ENCODE measurements at regions not wholly inside any gene's neighbourhood (a gene's known extent, or its start where the extent isn't known, plus 50 kb on each side); places are given as distances from the start of the nearest gene placed in this dataset.

DNA sequence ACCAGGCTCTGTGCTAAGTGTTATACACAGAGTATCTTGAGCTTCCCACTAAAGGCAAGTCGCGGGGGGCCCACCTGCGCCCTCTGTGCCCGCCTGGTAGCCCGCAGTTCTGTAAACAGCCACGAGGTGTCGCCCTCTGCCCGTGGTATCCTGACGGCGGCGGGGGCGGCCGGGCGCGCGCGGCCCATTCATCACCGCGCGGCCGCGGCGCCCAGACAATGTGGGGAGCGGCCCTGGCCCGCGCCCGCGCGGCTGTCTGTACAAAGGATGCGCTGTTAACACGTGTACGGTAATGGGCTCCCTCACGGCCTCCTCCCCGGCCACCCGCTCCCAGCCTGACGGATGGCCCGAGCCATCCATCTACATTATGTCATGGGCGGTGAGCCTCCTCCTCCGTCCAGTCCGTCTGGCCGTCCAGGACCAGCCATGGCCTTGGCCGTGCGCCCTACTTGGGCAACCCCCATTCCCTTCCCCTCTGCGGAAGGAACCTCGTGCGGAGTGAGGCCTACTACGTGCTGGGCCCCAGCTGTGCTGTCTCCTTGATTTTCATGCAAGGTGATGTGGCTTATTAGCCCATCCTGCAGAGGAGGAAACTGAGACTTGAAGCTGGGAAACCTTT lies 99.4 kb downstream of the MIAT start:
- DNase-seq (ENCODE audit: low spot score) = peak; percentile 64
- Histone ChIP-seq H3K36me3 (no peaks in the 10 kb centered on the region), H3K9me3 (no peaks in the 10 kb centered on the region), H3K4me3 (peak overlapping the region in 1 of 2 donors; percentile 38), H3K27ac (no peak overlapping the region), H3K4me1 (peaks cover 0 to 4% of the 10 kb centered on the region in 2 donors), H3K27me3 (no peaks in the 10 kb centered on the region)
- TF ChIP-seq, protein P1, sequence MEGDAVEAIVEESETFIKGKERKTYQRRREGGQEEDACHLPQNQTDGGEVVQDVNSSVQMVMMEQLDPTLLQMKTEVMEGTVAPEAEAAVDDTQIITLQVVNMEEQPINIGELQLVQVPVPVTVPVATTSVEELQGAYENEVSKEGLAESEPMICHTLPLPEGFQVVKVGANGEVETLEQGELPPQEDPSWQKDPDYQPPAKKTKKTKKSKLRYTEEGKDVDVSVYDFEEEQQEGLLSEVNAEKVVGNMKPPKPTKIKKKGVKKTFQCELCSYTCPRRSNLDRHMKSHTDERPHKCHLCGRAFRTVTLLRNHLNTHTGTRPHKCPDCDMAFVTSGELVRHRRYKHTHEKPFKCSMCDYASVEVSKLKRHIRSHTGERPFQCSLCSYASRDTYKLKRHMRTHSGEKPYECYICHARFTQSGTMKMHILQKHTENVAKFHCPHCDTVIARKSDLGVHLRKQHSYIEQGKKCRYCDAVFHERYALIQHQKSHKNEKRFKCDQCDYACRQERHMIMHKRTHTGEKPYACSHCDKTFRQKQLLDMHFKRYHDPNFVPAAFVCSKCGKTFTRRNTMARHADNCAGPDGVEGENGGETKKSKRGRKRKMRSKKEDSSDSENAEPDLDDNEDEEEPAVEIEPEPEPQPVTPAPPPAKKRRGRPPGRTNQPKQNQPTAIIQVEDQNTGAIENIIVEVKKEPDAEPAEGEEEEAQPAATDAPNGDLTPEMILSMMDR (IDR thresholded peaks at IDR 0.05) = peak; percentile 96 to 99

- TF ChIP-seq, protein P1 (IDR thresholded peaks at IDR 0.05) = no peak
- Histone ChIP-seq H3K36me3 (no peaks in the 10 kb centered on the region), H3K9me3 (no peaks in the 10 kb centered on the region), H3K4me3 (no peak overlapping the region), H3K27me3 (no peaks in the 10 kb centered on the region), H3K4me1 (peaks cover 0 to 4% of the 10 kb centered on the region in 2 donors), H3K27ac (no peak overlapping the region)
- no peak for DNase-seq (ENCODE audit: low spot score)
These were observed 100.1 kb downstream of the MIAT start for GRCh38 chr22:26757496-26757895.

- Histone ChIP-seq H3K36me3 (no peaks in the 10 kb centered on the region), H3K4me1 (no peaks in the 10 kb centered on the region), H3K27me3 (no peaks in the 10 kb centered on the region), H3K9me3 (peaks cover 0 to 7% of the 10 kb centered on the region in 2 donors), H3K4me3 (no peak overlapping the region), H3K27ac (no peak overlapping the region)
- TF ChIP-seq, protein P1 (IDR thresholded peaks at IDR 0.05) = no peak
- no peak for DNase-seq (ENCODE audit: low spot score)
These were observed 105.4 kb downstream of the MIAT start for GRCh38 chr22:26762503-26763472.

DNA sequence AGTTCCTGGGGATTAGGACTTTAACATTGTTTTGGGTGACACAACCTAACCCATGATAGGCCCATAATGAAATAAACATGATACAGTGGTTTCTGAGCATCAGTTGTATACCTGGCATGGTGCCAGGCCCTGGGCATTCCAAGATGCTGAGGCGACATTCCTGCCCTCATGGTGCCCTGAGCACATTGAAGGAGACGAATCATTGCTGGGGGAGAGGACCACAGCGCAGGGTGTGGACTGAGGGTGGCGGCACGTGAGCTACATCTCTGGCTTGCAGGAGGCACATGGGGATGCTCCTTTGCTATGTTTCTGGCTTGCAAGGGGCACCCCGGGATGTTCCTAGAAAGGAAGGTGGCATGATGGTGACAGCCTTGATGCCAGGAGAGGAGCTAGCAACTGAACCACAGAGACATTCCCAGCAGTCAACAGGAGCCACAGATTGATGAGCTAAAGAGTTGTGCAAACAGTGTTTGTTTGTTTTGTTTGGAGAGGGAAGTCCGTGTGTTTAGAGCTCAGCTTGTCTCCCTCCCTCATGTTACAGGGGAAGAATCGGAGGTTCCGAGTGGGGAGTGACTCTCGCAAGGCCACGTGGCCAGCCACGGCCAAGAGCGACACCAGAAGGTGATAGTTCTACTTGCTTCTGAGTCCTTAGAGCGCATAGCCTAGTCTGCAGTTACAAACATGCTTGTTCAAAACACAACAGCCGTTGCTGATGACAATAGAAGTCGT lies 106.4 kb downstream of the MIAT start:
- TF ChIP-seq, protein P1 (IDR thresholded peaks at IDR 0.05) = no peak
- no peak for DNase-seq (ENCODE audit: low spot score)
- Histone ChIP-seq H3K4me3 (no peak overlapping the region), H3K27ac (no peak overlapping the region), H3K4me1 (no peaks in the 10 kb centered on the region), H3K27me3 (no peaks in the 10 kb centered on the region), H3K36me3 (no peaks in the 10 kb centered on the region), H3K9me3 (peaks cover 0 to 7% of the 10 kb centered on the region in 2 donors)

- Histone ChIP-seq H3K27me3 (no peaks in the 10 kb centered on the region), H3K4me3 (no peak overlapping the region), H3K9me3 (peaks cover 0 to 7% of the 10 kb centered on the region in 2 donors), H3K4me1 (no peaks in the 10 kb centered on the region), H3K36me3 (no peaks in the 10 kb centered on the region), H3K27ac (no peak overlapping the region)
- TF ChIP-seq, protein P1 (IDR thresholded peaks at IDR 0.05) = no peak
- DNase-seq (ENCODE audit: low spot score) = no peak
These were observed 109.3 kb downstream of the MIAT start for GRCh38 chr22:26766510-26767350.

Data from right atrium auricular region (tissue), 2 donors.